Liver (tissue), 8 donors: ENCODE measurements at regions not wholly inside any gene's neighbourhood (a gene's known extent, or its start where the extent isn't known, plus 50 kb on each side); places are given as distances from the start of the nearest gene placed in this dataset.

Experiments
- DNase-seq: peaks from one replicate; pipeline ENCODE4 v3.0.0-alpha.2; 2017; ENCODE audit warnings: low spot score
- H3K27ac ChIP-seq, 2 donors: one replicate each; pipeline ENCODE4 v1.7.0; 2013; ENCODE audit warnings: inconsistent platforms in 2 of 2, low read length in 2 of 2, control low read depth in 1 of 2, low read depth in 1 of 2, mild to moderate bottlenecking in 1 of 2
- H3K27me3 ChIP-seq, 4 donors: one replicate each; pipeline versions ENCODE4 v1.6.1 to v1.7.0; 2013; ENCODE audit warnings: low read length in 3 of 4, inconsistent platforms in 1 of 4, mild to moderate bottlenecking in 1 of 4, moderate library complexity in 1 of 4; ENCODE audit not compliant: control insufficient read depth in 4 of 4, insufficient read depth in 4 of 4
- H3K36me3 ChIP-seq, 4 donors: one replicate each; pipeline versions ENCODE4 v1.6.1 to v1.7.0; 2013; ENCODE audit warnings: low read length in 3 of 4, mild to moderate bottlenecking in 3 of 4, low read depth in 1 of 4, moderate library complexity in 1 of 4; ENCODE audit not compliant: control insufficient read depth in 4 of 4, insufficient read depth in 3 of 4
- H3K4me1 ChIP-seq, 4 donors: one replicate each; pipeline versions ENCODE4 v1.6.1 to v1.7.0; 2013; ENCODE audit warnings: low read length in 3 of 4, mild to moderate bottlenecking in 3 of 4, moderate library complexity in 1 of 4; ENCODE audit not compliant: control insufficient read depth in 4 of 4, insufficient read depth in 4 of 4
- H3K4me3 ChIP-seq, 3 donors: one replicate each; pipeline versions ENCODE4 v1.6.1 to v1.7.0; 2013; ENCODE audit warnings: low read length in 3 of 3, control low read depth in 1 of 3, low read depth in 1 of 3, mild to moderate bottlenecking in 1 of 3
- H3K9ac ChIP-seq, 2 donors: one replicate each; pipeline ENCODE4 v1.7.0; 2013; ENCODE audit warnings: low read length in 2 of 2, mild to moderate bottlenecking in 2 of 2, moderate library complexity in 2 of 2, control low read depth in 1 of 2, low read depth in 1 of 2
- H3K9me3 ChIP-seq, 4 donors: one replicate each; pipeline versions ENCODE4 v1.6.1 to v1.7.0; 2013; ENCODE audit warnings: low read length in 3 of 4; ENCODE audit not compliant: control insufficient read depth in 4 of 4
- ATF3 ChIP-seq: IDR thresholded peaks from 2 replicates; pipeline ENCODE4 v1.6.1; 2016; ENCODE audit warnings: antibody characterized with exemption
- CTCF ChIP-seq: fragments of 150-350 bp; IDR thresholded peaks from 2 replicates; pipeline ENCODE4 v1.5.1; 2017; ENCODE audit warnings: improper control_type of control experiment, low read depth, low read length; ENCODE audit not compliant: missing input control
- EGR1 ChIP-seq, 2 donors: IDR thresholded peaks; 2 replicates each; pipeline ENCODE4 v1.6.1; 2016 to 2018; ENCODE audit warnings: antibody characterized with exemption in 2 of 2, low read depth in 2 of 2
- FOXA1 ChIP-seq: IDR thresholded peaks from 2 replicates; pipeline ENCODE4 v1.6.1; 2016; ENCODE audit warnings: antibody characterized with exemption
- FOXA2 ChIP-seq: IDR thresholded peaks from 2 replicates; pipeline ENCODE4 v1.6.1; 2016; ENCODE audit warnings: antibody characterized with exemption
- HNF4G ChIP-seq: IDR thresholded peaks from 2 replicates; pipeline ENCODE4 v1.6.1; 2016; ENCODE audit warnings: antibody characterized with exemption
- JUND ChIP-seq, 2 donors: IDR thresholded peaks; 2 replicates each; pipeline ENCODE4 v1.6.1; 2016; ENCODE audit warnings: antibody characterized with exemption in 2 of 2
- MAX ChIP-seq: IDR thresholded peaks from 2 replicates; pipeline ENCODE4 v1.6.1; 2016; ENCODE audit warnings: antibody characterized with exemption
- NR2F2 ChIP-seq: IDR thresholded peaks from 2 replicates; pipeline ENCODE4 v1.6.1; 2016; ENCODE audit warnings: antibody characterized with exemption
- RAD21 ChIP-seq, 2 donors: IDR thresholded peaks; 2 replicates each; pipeline ENCODE4 v1.6.1; 2016; ENCODE audit warnings: antibody characterized with exemption in 2 of 2, mild to moderate bottlenecking in 2 of 2
- REST ChIP-seq: IDR thresholded peaks from 2 replicates; pipeline ENCODE4 v1.6.1; 2016; ENCODE audit warnings: antibody characterized with exemption, mild to moderate bottlenecking
- RXRA ChIP-seq, 2 donors: IDR thresholded peaks; 2 replicates each; pipeline ENCODE4 v1.6.1; 2017 to 2018; ENCODE audit warnings: antibody characterized with exemption in 2 of 2, mild to moderate bottlenecking in 1 of 2
- SP1 ChIP-seq: IDR thresholded peaks from 2 replicates; pipeline ENCODE4 v1.6.1; 2018; ENCODE audit warnings: antibody characterized with exemption, mild to moderate bottlenecking
- TAF1 ChIP-seq: conservative IDR thresholded peaks from 2 replicates; pipeline ENCODE4 v1.6.1; 2016; ENCODE audit warnings: antibody characterized with exemption, mild to moderate bottlenecking
- YY1 ChIP-seq: IDR thresholded peaks from 2 replicates; pipeline ENCODE4 v1.6.1; 2016; ENCODE audit warnings: antibody characterized with exemption, mild to moderate bottlenecking
- ZBTB33 ChIP-seq: IDR thresholded peaks from 2 replicates; pipeline ENCODE4 v1.6.1; 2016; ENCODE audit warnings: antibody characterized with exemption
- WGBS: extraction: QIAGEN DNeasy Blood & Tissue Kit; methylation state at CpG from one replicate; pipeline ENCODE4 v1.1.7; 2013; 5-methylcytosine and 5-hydroxymethylcytosine counted together
- donor health status: healthy.
- donor health status: healthy.
- donor health status: healthy.
- donor health status: healthy.
- donor health status: healthy.

GRCh38 chr17:12438813-12439586 lies 226.7 kb upstream of the MYOCD start:
- H3K36me3 ChIP-seq: no peaks in the 10 kb centered on the region
- no peak overlapping the region for H3K4me3 ChIP-seq
- no peak overlapping the region for H3K27ac ChIP-seq
- TF ChIP-seq NR2F2: no peak
- no peak overlapping the region for H3K9ac ChIP-seq
- H3K4me1 ChIP-seq: no peaks in the 10 kb centered on the region
- WGBS: 48% methylated on average over 10 of the region's 10 CpGs
- no peak for DNase-seq
- H3K27me3 ChIP-seq: no peaks in the 10 kb centered on the region
- no peaks in the 10 kb centered on the region for H3K9me3 ChIP-seq

GRCh38 chr17:12445331-12445730 lies 220.4 kb upstream of the MYOCD start:
- Histone ChIP-seq H3K36me3 (no peaks in the 10 kb centered on the region), H3K27ac (no peak overlapping the region), H3K9me3 (peaks cover 0 to 2% (median 0%) of the 10 kb centered on the region in 4 donors), H3K4me1 (no peaks in the 10 kb centered on the region), H3K9ac (no peak overlapping the region), H3K4me3 (no peak overlapping the region), H3K27me3 (no peaks in the 10 kb centered on the region)
- no peak for DNase-seq
- WGBS: 33% methylated on average over 1 of the region's 1 CpG
- TF ChIP-seq YY1 (no peak), FOXA1 (no peak), RAD21 (IDR thresholded peaks at IDR 0.05) (no peak)

GRCh38 chr17:12457493-12457892 lies 208.2 kb upstream of the MYOCD start:
- TF ChIP-seq RAD21 (IDR thresholded peaks at IDR 0.05): no peak
- no peak for TF ChIP-seq FOXA2
- TF ChIP-seq MAX: no peak
- TF ChIP-seq NR2F2: no peak
- no peak for TF ChIP-seq JUND (IDR thresholded peaks at IDR 0.05)
- TF ChIP-seq ZBTB33: no peak
- TF ChIP-seq YY1: no peak
- no peak for TF ChIP-seq REST
- no peak for TF ChIP-seq ATF3
- no peak for TF ChIP-seq RXRA (IDR thresholded peaks at IDR 0.05)
- TF ChIP-seq TAF1: no peak
- no peak for TF ChIP-seq EGR1 (IDR thresholded peaks at IDR 0.05; ENCODE audit: low read depth in 2 of 2)
- no peak for TF ChIP-seq SP1
- no peak for TF ChIP-seq FOXA1
- TF ChIP-seq HNF4G: no peak
- TF ChIP-seq CTCF: no peak
- no peak overlapping the region for H3K4me3 ChIP-seq
- H3K9ac ChIP-seq: no peak overlapping the region
- no peaks in the 10 kb centered on the region for H3K27me3 ChIP-seq
- H3K36me3 ChIP-seq: no peaks in the 10 kb centered on the region
- H3K27ac ChIP-seq: no peak overlapping the region
- H3K9me3 ChIP-seq: peaks cover 0 to 8% (median under 1%) of the 10 kb centered on the region in 4 donors
- WGBS: 78% methylated on average over 1 of the region's 1 CpG
- no peak for DNase-seq
- no peaks in the 10 kb centered on the region for H3K4me1 ChIP-seq
